ENCODE measurements at regions not wholly inside any gene's neighbourhood (a gene's known extent, or its start where the extent isn't known, plus 50 kb on each side); places are given as distances from the start of the nearest gene placed in this dataset.

GRCh38 chr2:191533693-191534180, 144.2 kb upstream of the NABP1 start:
- no peak overlapping the region for H3K27ac Mint-ChIP-seq
- no peaks in the 10 kb centered on the region for H3K36me3 Mint-ChIP-seq
- no peak overlapping the region for H3K4me3 Mint-ChIP-seq
- no peaks in the 10 kb centered on the region for H3K4me1 Mint-ChIP-seq
- no peaks in the 10 kb centered on the region for H3K27me3 Mint-ChIP-seq
- H3K9me3 Mint-ChIP-seq = no peaks in the 10 kb centered on the region

GRCh38 chr2:191537921-191538320, 140.0 kb upstream of the NABP1 start:
- no peak overlapping the region for H3K4me3 Mint-ChIP-seq
- no peaks in the 10 kb centered on the region for H3K4me1 Mint-ChIP-seq
- H3K27ac Mint-ChIP-seq = no peak overlapping the region
- no peaks in the 10 kb centered on the region for H3K36me3 Mint-ChIP-seq
- H3K9me3 Mint-ChIP-seq = no peaks in the 10 kb centered on the region
- H3K27me3 Mint-ChIP-seq = no peaks in the 10 kb centered on the region

GRCh38 chr2:191538334-191538903, 139.5 kb upstream of the NABP1 start:
- H3K4me3 Mint-ChIP-seq = no peak overlapping the region
- no peaks in the 10 kb centered on the region for H3K36me3 Mint-ChIP-seq
- no peaks in the 10 kb centered on the region for H3K27me3 Mint-ChIP-seq
- no peaks in the 10 kb centered on the region for H3K4me1 Mint-ChIP-seq
- no peak overlapping the region for H3K27ac Mint-ChIP-seq
- H3K9me3 Mint-ChIP-seq = no peaks in the 10 kb centered on the region

GRCh38 chr2:191539068-191539467, 138.9 kb upstream of the NABP1 start:
- Mint-ChIP-seq H3K4me1 (no peaks in the 10 kb centered on the region), H3K9me3 (no peaks in the 10 kb centered on the region), H3K36me3 (no peaks in the 10 kb centered on the region), H3K27me3 (no peaks in the 10 kb centered on the region), H3K4me3 (no peak overlapping the region), H3K27ac (no peak overlapping the region)

- Mint-ChIP-seq H3K36me3 (no peaks in the 10 kb centered on the region), H3K4me1 (no peaks in the 10 kb centered on the region), H3K9me3 (peaks cover 5% of the 10 kb centered on the region)
Observed at GRCh38 chr2:191540681-191541080, 137.3 kb upstream of the NABP1 start.

DNA sequence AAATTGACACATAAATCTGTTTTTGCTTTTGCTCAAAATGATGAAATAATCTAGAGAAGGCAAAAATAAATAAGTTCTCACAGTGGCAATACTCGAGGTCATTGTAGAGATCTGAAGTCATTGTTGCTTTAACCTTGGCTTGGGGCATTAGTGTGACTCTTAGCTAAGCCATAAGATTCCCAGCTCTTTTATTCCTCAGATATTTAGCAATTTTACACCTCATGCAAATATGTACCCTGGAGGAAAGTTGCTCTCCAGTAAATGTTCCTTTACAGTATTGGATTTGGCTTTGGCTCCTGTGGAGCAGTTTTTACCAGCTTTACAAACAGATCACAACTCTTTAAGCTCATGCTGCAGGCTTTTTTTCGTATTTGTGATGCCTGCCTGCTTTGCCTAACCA, 134.2 kb upstream of the NABP1 start:
- no peaks in the 10 kb centered on the region for H3K36me3 Mint-ChIP-seq
- H3K27me3 Mint-ChIP-seq = no peaks in the 10 kb centered on the region
- H3K4me1 Mint-ChIP-seq = no peaks in the 10 kb centered on the region
- peaks cover 5% of the 10 kb centered on the region for H3K9me3 Mint-ChIP-seq
- no peak overlapping the region for H3K4me3 Mint-ChIP-seq
- H3K27ac Mint-ChIP-seq = no peak overlapping the region

More at GRCh38 chr2:191540681-191541080, 137.3 kb upstream of the NABP1 start:
- Mint-ChIP-seq H3K27ac (no peak overlapping the region), H3K4me3 (no peak overlapping the region), H3K27me3 (no peaks in the 10 kb centered on the region)

DNA sequence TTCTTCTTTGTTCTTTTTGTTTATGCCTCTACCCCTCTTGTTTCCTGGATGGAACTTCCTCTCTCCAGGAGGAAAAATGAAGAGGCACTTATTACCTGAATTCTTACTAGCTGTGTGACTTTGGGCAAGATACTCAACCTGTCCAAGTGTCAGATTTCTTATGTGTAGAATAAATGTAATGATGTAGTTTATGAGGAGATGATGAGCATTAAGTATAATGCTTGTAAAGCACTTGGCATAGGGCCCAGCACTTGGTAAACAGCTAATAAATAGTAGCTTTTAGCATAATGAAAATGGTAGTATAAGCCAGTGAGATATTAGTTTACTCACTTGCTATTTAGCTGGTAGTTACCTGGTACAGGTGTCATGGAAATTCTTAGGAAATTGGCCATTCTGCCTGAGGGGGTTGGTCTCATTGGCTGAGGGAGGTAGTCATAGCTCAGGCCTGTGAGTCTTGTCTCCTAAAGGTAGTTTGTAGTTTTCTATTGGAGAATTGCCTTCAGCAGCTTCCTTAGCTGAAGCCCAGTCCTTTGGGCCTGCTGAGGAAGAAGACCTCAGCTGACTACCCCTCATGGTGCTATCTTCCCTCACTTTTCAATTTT, 133.4 kb upstream of the NABP1 start:
- H3K4me3 Mint-ChIP-seq = no peak overlapping the region
- peak overlapping the region; percentile 24 for H3K27ac Mint-ChIP-seq
- no peaks in the 10 kb centered on the region for H3K27me3 Mint-ChIP-seq
- H3K36me3 Mint-ChIP-seq = no peaks in the 10 kb centered on the region
- no peaks in the 10 kb centered on the region for H3K4me1 Mint-ChIP-seq
- peaks cover 5% of the 10 kb centered on the region for H3K9me3 Mint-ChIP-seq

- H3K36me3 Mint-ChIP-seq = no peaks in the 10 kb centered on the region
- no peak overlapping the region for H3K4me3 Mint-ChIP-seq
- H3K9me3 Mint-ChIP-seq = peaks cover 5% of the 10 kb centered on the region
- no peaks in the 10 kb centered on the region for H3K27me3 Mint-ChIP-seq
- H3K4me1 Mint-ChIP-seq = no peaks in the 10 kb centered on the region
- no peak overlapping the region for H3K27ac Mint-ChIP-seq
Observed at GRCh38 chr2:191545361-191545760, 132.6 kb upstream of the NABP1 start.

GRCh38 chr2:191552066-191552465, 125.9 kb upstream of the NABP1 start:
- Mint-ChIP-seq H3K4me3 (no peak overlapping the region), H3K4me1 (peaks cover 4% of the 10 kb centered on the region), H3K27ac (no peak overlapping the region), H3K36me3 (no peaks in the 10 kb centered on the region), H3K9me3 (no peaks in the 10 kb centered on the region), H3K27me3 (peaks cover 6% of the 10 kb centered on the region)

- Mint-ChIP-seq H3K9me3 (no peaks in the 10 kb centered on the region), H3K36me3 (no peaks in the 10 kb centered on the region), H3K27me3 (peaks cover 6% of the 10 kb centered on the region), H3K27ac (no peak overlapping the region), H3K4me3 (no peak overlapping the region), H3K4me1 (peaks cover 4% of the 10 kb centered on the region)
Observed at GRCh38 chr2:191554240-191554639, 123.7 kb upstream of the NABP1 start.

DNA sequence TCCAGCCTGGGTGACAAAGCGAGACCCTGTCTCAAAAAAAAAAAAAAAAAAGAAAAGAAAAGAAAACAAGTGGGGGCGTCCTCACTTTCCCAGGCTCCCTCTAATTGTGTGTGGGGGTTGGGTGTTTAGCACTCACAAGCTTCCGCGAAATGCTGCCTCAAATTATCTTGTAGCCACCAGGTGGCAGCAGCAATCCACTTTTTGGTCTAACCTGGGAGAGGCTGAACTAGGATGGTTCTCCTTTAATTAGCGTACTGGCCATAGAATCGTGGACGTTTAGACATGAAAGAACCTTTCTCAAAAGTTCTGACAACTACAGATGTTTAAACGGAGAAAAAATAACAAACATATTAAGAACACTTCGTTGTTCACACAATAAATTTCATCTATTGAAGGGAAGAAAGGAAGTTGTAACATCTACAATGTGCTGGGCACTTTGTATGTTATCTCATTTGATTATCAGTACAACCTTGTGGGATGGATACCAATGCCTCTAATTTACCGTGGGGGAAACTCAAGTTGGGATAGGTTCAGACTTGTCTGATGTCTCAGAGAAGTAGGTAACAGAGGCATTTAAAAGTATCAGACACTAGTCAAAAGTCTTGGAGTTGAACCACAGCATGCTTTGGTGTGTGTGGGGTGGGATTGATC, 122.7 kb upstream of the NABP1 start:
- no peaks in the 10 kb centered on the region for H3K36me3 Mint-ChIP-seq
- H3K27ac Mint-ChIP-seq = no peak overlapping the region
- H3K4me1 Mint-ChIP-seq = peaks cover 4% of the 10 kb centered on the region
- H3K27me3 Mint-ChIP-seq = peaks cover 6% of the 10 kb centered on the region
- H3K4me3 Mint-ChIP-seq = peak overlapping the region; percentile 37
- H3K9me3 Mint-ChIP-seq = no peaks in the 10 kb centered on the region

GRCh38 chr2:191556463-191556862, 121.5 kb upstream of the NABP1 start:
- H3K4me1 Mint-ChIP-seq = peaks cover 4% of the 10 kb centered on the region
- H3K27me3 Mint-ChIP-seq = peaks cover 6% of the 10 kb centered on the region
- H3K27ac Mint-ChIP-seq = no peak overlapping the region
- no peak overlapping the region for H3K4me3 Mint-ChIP-seq
- no peaks in the 10 kb centered on the region for H3K9me3 Mint-ChIP-seq
- no peaks in the 10 kb centered on the region for H3K36me3 Mint-ChIP-seq

DNA sequence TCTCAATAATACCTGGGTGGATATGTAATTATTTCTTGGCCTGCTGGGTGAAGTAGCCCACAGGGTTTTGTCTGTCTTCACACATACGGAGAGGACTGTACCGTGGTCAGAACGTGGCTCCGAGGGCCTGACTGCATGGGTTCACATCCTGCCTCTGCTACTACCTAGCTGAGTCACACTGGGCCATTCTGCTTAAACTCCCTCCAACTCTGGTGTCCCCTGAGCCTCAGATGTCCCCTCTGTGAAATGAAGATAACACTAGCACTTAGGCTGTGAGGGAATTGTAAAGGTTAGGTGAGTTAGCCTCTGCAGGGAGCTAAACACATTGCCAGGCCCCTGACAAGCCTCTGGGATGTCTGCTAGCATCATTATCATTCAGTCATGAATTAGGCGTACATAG, 120.1 kb upstream of the NABP1 start:
- Mint-ChIP-seq H3K27me3 (peaks cover 6% of the 10 kb centered on the region), H3K4me1 (peaks cover 4% of the 10 kb centered on the region), H3K36me3 (no peaks in the 10 kb centered on the region), H3K27ac (no peak overlapping the region), H3K9me3 (no peaks in the 10 kb centered on the region), H3K4me3 (no peak overlapping the region)

DNA sequence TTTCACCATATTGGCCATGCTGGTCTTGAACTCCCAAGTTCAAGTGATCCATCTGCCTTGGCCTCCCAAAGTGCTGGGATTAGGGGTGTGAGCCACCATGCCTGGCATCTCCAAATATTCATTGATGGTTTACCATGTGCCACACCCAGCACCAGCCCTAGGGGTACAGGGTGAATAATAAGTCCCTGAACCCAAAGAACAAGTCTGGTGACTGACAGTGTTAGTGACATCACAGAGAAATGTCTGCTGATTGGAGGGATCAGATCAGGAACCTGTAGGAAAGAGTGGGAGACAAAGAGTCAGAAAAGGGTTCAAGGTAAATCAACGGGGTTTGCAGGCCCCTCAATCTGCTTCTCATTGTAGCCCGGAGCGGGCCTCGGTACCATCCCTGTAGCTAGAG, 118.4 kb upstream of the NABP1 start:
- Mint-ChIP-seq H3K4me1 (peaks cover 4% of the 10 kb centered on the region), H3K4me3 (no peak overlapping the region), H3K27me3 (peaks cover 4% of the 10 kb centered on the region), H3K27ac (no peak overlapping the region), H3K9me3 (no peaks in the 10 kb centered on the region), H3K36me3 (no peaks in the 10 kb centered on the region)

GRCh38 chr2:191560411-191560980, 117.4 kb upstream of the NABP1 start:
- H3K27ac Mint-ChIP-seq = no peak overlapping the region
- no peaks in the 10 kb centered on the region for H3K9me3 Mint-ChIP-seq
- no peaks in the 10 kb centered on the region for H3K4me1 Mint-ChIP-seq
- H3K4me3 Mint-ChIP-seq = no peak overlapping the region
- H3K27me3 Mint-ChIP-seq = peaks cover 2% of the 10 kb centered on the region
- no peaks in the 10 kb centered on the region for H3K36me3 Mint-ChIP-seq

GRCh38 chr2:191565120-191565519, 112.8 kb upstream of the NABP1 start:
- Mint-ChIP-seq H3K27me3 (peaks cover 2% of the 10 kb centered on the region), H3K4me1 (peaks cover 3% of the 10 kb centered on the region), H3K4me3 (no peak overlapping the region), H3K9me3 (no peaks in the 10 kb centered on the region), H3K27ac (no peak overlapping the region), H3K36me3 (no peaks in the 10 kb centered on the region)
